Glutamatergic neuron (in vitro differentiated cells): ENCODE measurements at regions not wholly inside any gene's neighbourhood (a gene's known extent, or its start where the extent isn't known, plus 50 kb on each side); places are given as distances from the start of the nearest gene placed in this dataset.

Experiments used
- DNase-seq: peaks from one replicate; pipeline ENCODE4 v3.0.0; 2022
- H3K27ac Mint-ChIP-seq: one replicate; pipeline ENCODE4 v1.8.0; 2020; ENCODE audit warnings: mild to moderate bottlenecking, mixed read lengths, inconsistent platforms; ENCODE audit not compliant: unreplicated experiment
- H3K27me3 Mint-ChIP-seq: one replicate; pipeline ENCODE4 v1.8.0; 2020; ENCODE audit warnings: mild to moderate bottlenecking, moderate library complexity, mixed read lengths, inconsistent platforms; ENCODE audit not compliant: unreplicated experiment
- H3K36me3 Mint-ChIP-seq: one replicate; pipeline ENCODE4 v1.8.0; 2020; ENCODE audit warnings: mild to moderate bottlenecking, mixed read lengths, inconsistent platforms; ENCODE audit not compliant: unreplicated experiment
- H3K4me1 Mint-ChIP-seq: one replicate; pipeline ENCODE4 v1.8.0; 2020; ENCODE audit warnings: mild to moderate bottlenecking, low read depth, mixed read lengths, inconsistent platforms; ENCODE audit not compliant: unreplicated experiment
- H3K4me3 Mint-ChIP-seq: one replicate; pipeline ENCODE4 v1.8.0; 2020; ENCODE audit warnings: mild to moderate bottlenecking, mixed read lengths, inconsistent platforms; ENCODE audit not compliant: unreplicated experiment
- H3K9me3 Mint-ChIP-seq: one replicate; pipeline ENCODE4 v1.8.0; 2020; ENCODE audit warnings: mild to moderate bottlenecking, moderate library complexity, mixed read lengths, inconsistent platforms; ENCODE audit not compliant: unreplicated experiment
- CTCF ChIP-seq: fragments of 200-600 bp; sonication (generic); IDR thresholded peaks from one replicate; pipeline ENCODE4 v1.5.0; 2021; ENCODE audit not compliant: partially characterized antibody, unreplicated experiment

- Mint-ChIP-seq H3K4me1 (no peaks in the 10 kb centered on the region), H3K9me3 (no peaks in the 10 kb centered on the region), H3K27me3 (no peaks in the 10 kb centered on the region), H3K36me3 (no peaks in the 10 kb centered on the region), H3K27ac (no peak overlapping the region), H3K4me3 (no peak overlapping the region)
- TF ChIP-seq CTCF, result no peak
- DNase-seq, result no peak
Measured at GRCh38 chrX:121102101-121102500, 54.7 kb downstream of the GLUD2 start.

- Mint-ChIP-seq H3K4me1 (no peaks in the 10 kb centered on the region), H3K9me3 (no peaks in the 10 kb centered on the region), H3K36me3 (no peaks in the 10 kb centered on the region), H3K27me3 (no peaks in the 10 kb centered on the region), H3K27ac (no peak overlapping the region), H3K4me3 (no peak overlapping the region)
- DNase-seq, result no peak
- no peak for TF ChIP-seq CTCF
Measured at GRCh38 chrX:121103381-121103780, 56.0 kb downstream of the GLUD2 start.

GRCh38 chrX:121106484-121107235 lies 59.2 kb downstream of the GLUD2 start:
- no peak for TF ChIP-seq CTCF
- no peaks in the 10 kb centered on the region for H3K9me3 Mint-ChIP-seq
- no peaks in the 10 kb centered on the region for H3K27me3 Mint-ChIP-seq
- no peaks in the 10 kb centered on the region for H3K36me3 Mint-ChIP-seq
- no peak for DNase-seq
- H3K27ac Mint-ChIP-seq, result no peak overlapping the region
- H3K4me3 Mint-ChIP-seq, result no peak overlapping the region
- no peaks in the 10 kb centered on the region for H3K4me1 Mint-ChIP-seq

GRCh38 chrX:121109986-121110385 lies 62.6 kb downstream of the GLUD2 start:
- Mint-ChIP-seq H3K27ac (no peak overlapping the region), H3K4me1 (no peaks in the 10 kb centered on the region), H3K27me3 (no peaks in the 10 kb centered on the region), H3K4me3 (no peak overlapping the region), H3K36me3 (no peaks in the 10 kb centered on the region), H3K9me3 (no peaks in the 10 kb centered on the region)
- DNase-seq, result no peak
- no peak for TF ChIP-seq CTCF

GRCh38 chrX:121110536-121110935 lies 63.1 kb downstream of the GLUD2 start:
- no peak overlapping the region for H3K27ac Mint-ChIP-seq
- H3K27me3 Mint-ChIP-seq, result no peaks in the 10 kb centered on the region
- H3K4me3 Mint-ChIP-seq, result no peak overlapping the region
- H3K36me3 Mint-ChIP-seq, result no peaks in the 10 kb centered on the region
- H3K9me3 Mint-ChIP-seq, result no peaks in the 10 kb centered on the region
- no peaks in the 10 kb centered on the region for H3K4me1 Mint-ChIP-seq
- no peak for TF ChIP-seq CTCF
- DNase-seq, result no peak
